ENCODE measurements at regions not wholly inside any gene's neighbourhood (a gene's known extent, or its start where the extent isn't known, plus 50 kb on each side); places are given as distances from the start of the nearest gene placed in this dataset.

DNA sequence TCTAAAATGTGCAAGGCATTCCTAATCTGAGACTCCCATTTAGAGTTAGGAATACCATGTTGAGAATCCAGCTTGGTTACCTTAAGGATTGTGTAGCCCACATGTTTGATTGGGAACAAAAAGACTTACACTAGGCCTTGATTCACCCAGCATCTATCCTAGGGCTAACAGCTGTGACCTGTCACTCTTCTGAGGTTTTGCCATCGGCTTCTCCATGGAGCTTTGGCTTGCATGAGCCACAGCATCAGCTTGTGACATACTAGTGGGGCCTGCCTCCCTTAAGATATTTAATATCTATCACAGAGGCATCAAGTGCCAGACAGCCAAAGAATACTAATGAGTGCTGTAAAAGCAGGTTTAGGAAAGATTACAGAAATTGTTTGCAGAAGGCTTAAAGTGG, 241.3 kb upstream of the UBE2E3 start:
- H3K27me3 Mint-ChIP-seq, result peaks cover 10% of the 10 kb centered on the region
- no peak overlapping the region for H3K4me3 Mint-ChIP-seq
- no peaks in the 10 kb centered on the region for H3K36me3 Mint-ChIP-seq (ENCODE audit: low read depth)
- no peaks in the 10 kb centered on the region for H3K9me3 Mint-ChIP-seq
- ATAC-seq (replicated peaks), result no peak
- H3K4me1 Mint-ChIP-seq, result no peaks in the 10 kb centered on the region
- H3K27ac Mint-ChIP-seq, result no peak overlapping the region

DNA sequence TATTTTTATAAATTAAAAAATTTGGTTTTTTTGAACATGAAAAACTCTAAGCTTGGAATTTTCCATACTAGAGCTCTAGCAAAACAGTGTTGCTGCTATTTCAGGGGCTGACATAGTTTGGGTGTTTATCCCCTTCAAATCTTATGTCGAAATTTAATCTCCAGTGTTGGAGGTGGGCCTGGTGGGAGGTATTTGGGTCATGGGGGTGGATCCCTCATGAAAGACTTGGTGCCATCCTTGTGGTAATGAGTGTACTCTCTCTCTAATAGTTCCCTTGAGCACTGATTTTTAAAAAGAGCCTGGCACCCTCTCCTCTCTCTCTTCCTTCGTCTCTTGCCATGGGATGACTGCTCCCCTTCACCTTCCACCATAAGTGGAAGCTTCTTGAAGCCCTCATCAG, 244.6 kb upstream of the UBE2E3 start:
- no peak overlapping the region for H3K27ac Mint-ChIP-seq
- H3K9me3 Mint-ChIP-seq, result no peaks in the 10 kb centered on the region
- no peaks in the 10 kb centered on the region for H3K4me1 Mint-ChIP-seq
- no peak for ATAC-seq (replicated peaks)
- no peak overlapping the region for H3K4me3 Mint-ChIP-seq
- H3K27me3 Mint-ChIP-seq, result peaks cover 3% of the 10 kb centered on the region
- H3K36me3 Mint-ChIP-seq (ENCODE audit: low read depth), result no peaks in the 10 kb centered on the region

DNA sequence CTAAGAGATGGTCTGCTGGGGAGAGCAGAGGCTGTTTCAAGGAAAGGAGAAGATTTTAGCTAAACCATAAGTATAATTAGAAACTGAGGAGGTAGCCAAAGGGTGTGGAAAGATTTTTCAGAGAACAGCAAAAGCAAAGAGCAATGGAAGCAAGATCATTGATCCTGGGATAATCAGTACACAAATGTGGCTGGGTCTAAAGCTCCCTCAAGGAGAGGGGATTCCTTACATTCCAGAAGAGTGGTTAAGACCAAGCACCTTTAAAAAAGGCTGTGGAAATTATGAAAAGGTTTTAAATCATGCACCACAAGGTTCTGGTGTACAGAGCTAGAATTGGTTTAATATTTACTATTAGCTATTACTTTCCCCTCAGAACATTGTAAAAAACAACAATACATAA, 246.0 kb upstream of the UBE2E3 start:
- no peaks in the 10 kb centered on the region for H3K36me3 Mint-ChIP-seq (ENCODE audit: low read depth)
- no peak for ATAC-seq (replicated peaks)
- no peak overlapping the region for H3K27ac Mint-ChIP-seq
- H3K4me3 Mint-ChIP-seq, result no peak overlapping the region
- H3K4me1 Mint-ChIP-seq, result no peaks in the 10 kb centered on the region
- no peaks in the 10 kb centered on the region for H3K9me3 Mint-ChIP-seq
- H3K27me3 Mint-ChIP-seq, result peaks cover 3% of the 10 kb centered on the region

DNA sequence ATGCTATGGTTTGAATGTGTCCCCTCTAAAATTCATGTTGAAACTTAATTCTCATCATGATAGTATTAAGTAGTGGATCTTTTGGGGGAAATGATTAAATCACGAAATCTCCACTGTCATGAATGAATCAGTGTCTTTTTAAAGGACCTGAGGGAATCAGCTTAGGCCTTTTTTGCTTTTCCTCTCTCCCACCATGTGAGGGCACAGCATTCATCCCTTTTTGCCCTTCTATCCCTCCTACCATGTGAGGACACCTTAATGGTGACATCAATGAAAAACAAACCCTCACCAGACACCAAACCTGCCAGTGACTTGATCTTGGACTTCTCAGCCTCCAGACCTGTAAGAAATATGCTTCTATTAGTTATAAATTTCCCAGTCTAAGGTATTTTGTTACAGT, 247.1 kb upstream of the UBE2E3 start:
- Mint-ChIP-seq H3K4me3 (no peak overlapping the region), H3K27me3 (peaks cover 5% of the 10 kb centered on the region), H3K36me3 (ENCODE audit: low read depth) (no peaks in the 10 kb centered on the region), H3K9me3 (no peaks in the 10 kb centered on the region), H3K27ac (no peak overlapping the region), H3K4me1 (no peaks in the 10 kb centered on the region)
- ATAC-seq (replicated peaks), result no peak

DNA sequence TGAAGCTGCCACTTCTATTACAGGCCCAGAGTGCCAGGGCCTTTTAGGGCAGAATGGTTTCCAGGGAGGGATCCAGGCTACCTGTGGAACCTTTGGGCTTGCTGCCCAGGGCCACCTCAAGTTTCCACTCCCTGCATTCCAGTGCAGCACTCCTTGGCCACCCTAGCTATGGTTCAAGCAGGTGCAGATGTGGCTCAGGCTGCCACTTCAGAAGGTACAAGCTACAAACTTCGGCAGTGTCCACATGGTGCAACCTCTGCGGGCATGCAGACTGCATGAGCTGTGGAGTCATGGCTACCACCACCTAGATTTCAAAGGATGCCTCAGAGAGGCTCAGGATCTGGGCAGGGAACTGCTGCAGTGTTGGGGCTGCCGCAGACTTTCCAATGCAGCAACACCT, 248.1 kb upstream of the UBE2E3 start:
- no peaks in the 10 kb centered on the region for H3K36me3 Mint-ChIP-seq (ENCODE audit: low read depth)
- no peak overlapping the region for H3K4me3 Mint-ChIP-seq
- no peak for ATAC-seq (replicated peaks)
- no peak overlapping the region for H3K27ac Mint-ChIP-seq
- no peaks in the 10 kb centered on the region for H3K9me3 Mint-ChIP-seq
- no peaks in the 10 kb centered on the region for H3K4me1 Mint-ChIP-seq
- H3K27me3 Mint-ChIP-seq, result peaks cover 9% of the 10 kb centered on the region

DNA sequence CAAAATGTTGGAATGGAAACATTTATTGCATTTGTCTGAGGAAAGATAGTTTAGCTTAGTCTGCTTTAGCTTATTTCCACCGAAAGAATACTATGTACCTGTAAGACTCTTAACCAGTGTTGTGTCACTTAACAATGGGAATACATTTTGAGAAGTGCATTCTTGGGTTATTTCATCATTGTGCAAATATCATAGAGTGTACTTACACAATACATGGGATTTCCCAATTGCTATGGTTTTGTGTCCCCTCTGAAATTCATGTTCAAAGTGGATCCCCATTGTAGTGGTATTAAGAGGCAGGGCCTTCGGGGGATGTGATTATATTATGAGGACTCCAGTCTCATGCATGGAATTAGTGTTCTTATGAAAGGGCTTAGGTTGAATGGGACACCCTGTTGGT, 249.4 kb upstream of the UBE2E3 start:
- peaks cover 7% of the 10 kb centered on the region for H3K27me3 Mint-ChIP-seq
- H3K36me3 Mint-ChIP-seq (ENCODE audit: low read depth), result no peaks in the 10 kb centered on the region
- no peaks in the 10 kb centered on the region for H3K9me3 Mint-ChIP-seq
- H3K27ac Mint-ChIP-seq, result no peak overlapping the region
- no peak for ATAC-seq (replicated peaks)
- H3K4me1 Mint-ChIP-seq, result no peaks in the 10 kb centered on the region
- H3K4me3 Mint-ChIP-seq, result no peak overlapping the region

DNA sequence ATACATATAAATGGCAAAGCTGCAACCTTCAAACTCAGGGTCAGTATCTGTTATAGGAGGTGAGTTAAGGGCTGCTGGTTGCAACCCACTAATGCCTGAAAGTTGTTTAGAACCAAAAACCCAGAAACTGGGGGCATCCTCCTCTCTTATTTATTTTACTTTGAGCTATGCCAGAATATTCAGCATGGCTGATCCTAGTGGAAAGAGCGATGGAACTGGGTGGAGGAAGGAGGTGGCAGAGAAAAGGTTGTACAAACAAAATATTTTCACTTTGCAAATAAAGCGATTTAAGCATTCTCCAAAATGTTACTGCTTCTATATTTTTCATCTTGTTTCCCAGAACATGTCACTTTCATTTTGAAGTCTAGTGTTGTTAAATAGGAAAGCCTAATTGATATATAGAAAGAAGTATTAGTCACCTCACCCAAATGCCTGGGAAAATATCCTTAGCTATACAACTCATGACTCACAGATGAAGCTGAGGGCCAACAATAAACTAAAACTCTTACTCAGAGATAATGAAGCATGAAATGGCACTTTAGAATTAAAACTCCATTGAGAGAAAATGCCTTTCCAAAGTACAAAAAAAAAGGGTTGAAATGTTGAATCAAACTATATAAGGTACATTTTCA, 251.4 kb upstream of the UBE2E3 start:
- Mint-ChIP-seq H3K27ac (no peak overlapping the region), H3K27me3 (peaks cover 6% of the 10 kb centered on the region), H3K4me1 (no peaks in the 10 kb centered on the region), H3K4me3 (no peak overlapping the region), H3K9me3 (no peaks in the 10 kb centered on the region), H3K36me3 (ENCODE audit: low read depth) (no peaks in the 10 kb centered on the region)
- no peak for ATAC-seq (replicated peaks)

DNA sequence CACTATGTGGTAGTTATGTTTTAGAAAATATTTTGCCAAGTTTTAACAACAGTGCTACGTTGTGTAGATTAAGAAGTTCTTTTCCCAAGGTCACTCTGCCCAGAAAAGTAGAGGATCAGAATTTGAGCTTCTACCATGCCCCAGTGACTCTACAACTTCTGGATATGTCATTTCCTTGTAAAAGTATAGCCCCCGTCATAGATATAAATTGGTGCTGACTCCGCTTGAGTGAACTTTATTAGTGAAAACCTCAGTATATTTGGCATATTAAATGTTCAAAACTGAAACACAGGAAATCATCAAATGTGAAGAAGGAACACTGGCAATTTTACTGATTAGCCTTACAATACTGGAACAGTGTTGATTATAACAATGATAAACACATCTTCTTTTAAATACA, 256.7 kb upstream of the UBE2E3 start:
- Mint-ChIP-seq H3K27ac (no peak overlapping the region), H3K4me1 (no peaks in the 10 kb centered on the region), H3K4me3 (no peak overlapping the region), H3K9me3 (no peaks in the 10 kb centered on the region), H3K27me3 (peaks cover 9% of the 10 kb centered on the region), H3K36me3 (ENCODE audit: low read depth) (no peaks in the 10 kb centered on the region)
- no peak for ATAC-seq (replicated peaks)

DNA sequence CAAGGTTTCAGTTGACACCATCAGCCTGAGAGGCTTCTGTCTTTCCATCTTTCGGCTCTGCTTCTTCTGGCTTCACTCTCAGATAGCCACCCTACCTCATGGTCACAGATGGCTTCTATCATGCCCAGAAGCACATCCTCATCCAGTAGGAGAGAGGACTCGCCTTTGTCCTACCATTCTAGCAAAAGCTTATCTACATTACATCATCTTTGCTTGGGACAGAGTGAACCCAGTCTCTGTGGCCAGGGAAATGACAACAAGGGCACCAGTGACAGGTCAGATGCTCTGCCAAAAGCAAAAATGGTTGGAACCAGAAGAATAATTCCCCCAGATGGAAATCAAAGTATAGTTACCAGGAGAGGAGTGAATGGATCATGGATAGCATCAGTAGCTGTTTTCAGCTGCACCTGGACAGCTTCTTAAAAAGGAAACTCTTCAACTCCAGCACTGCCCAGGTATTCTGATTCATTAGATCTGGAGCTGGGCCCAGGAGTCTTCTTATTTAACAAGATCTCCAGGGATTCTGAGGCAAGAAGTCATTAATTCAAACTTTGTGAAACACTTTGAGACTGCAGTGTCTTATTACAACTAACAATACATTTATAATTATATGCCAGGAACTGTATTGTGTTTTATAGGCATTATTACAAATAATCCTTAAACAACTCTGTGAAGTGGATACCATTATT, 257.7 kb upstream of the UBE2E3 start:
- no peak for ATAC-seq (replicated peaks)
- H3K9me3 Mint-ChIP-seq, result no peaks in the 10 kb centered on the region
- H3K4me3 Mint-ChIP-seq, result no peak overlapping the region

DNA sequence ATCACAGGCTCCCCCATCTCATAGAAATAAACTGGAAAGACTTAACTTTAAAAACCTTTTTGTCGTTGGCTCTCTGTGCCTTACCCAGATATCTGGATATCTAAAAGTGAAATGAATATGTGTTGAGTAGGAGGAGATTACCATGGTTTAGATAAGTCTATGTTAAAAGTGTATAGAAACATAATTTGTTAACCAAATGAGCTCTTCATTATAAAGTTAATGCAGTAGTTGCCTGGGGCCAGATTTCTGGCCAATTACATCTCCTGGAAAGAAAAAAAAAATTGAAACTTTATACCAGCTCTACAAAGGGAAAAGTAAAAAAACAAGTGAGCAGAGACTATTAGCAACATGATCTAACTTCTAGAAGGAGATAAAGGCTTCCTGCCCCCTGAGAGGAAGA, 259.6 kb upstream of the UBE2E3 start:
- no peaks in the 10 kb centered on the region for H3K36me3 Mint-ChIP-seq (ENCODE audit: low read depth)
- no peak overlapping the region for H3K4me3 Mint-ChIP-seq
- H3K27me3 Mint-ChIP-seq, result peaks cover 7% of the 10 kb centered on the region
- no peak for ATAC-seq (replicated peaks)
- H3K9me3 Mint-ChIP-seq, result no peaks in the 10 kb centered on the region
- H3K4me1 Mint-ChIP-seq, result no peaks in the 10 kb centered on the region
- H3K27ac Mint-ChIP-seq, result no peak overlapping the region

More for the DNA sequence above, 257.7 kb upstream of the UBE2E3 start:
- Mint-ChIP-seq H3K27me3 (peaks cover 3% of the 10 kb centered on the region), H3K4me1 (no peaks in the 10 kb centered on the region), H3K36me3 (ENCODE audit: low read depth) (no peaks in the 10 kb centered on the region), H3K27ac (no peak overlapping the region)

DNA sequence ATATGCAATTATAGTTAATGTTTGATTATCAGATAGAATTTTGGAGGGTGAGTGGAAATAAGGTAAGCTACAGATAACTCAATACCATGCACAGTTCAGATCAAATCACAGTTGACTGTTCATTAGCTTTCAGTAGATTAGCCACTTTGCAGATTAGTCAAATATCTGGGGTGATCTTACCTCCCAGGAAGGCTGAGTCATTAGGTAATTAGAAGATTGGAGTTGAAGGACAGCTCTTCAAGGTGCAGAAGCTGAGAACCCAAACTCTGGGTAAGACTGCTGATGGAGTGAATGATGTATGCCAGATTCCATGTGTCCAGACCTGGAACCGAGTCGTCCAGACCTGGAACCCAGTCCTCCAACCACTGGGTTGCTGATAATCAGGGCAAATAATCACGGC, 262.8 kb upstream of the UBE2E3 start:
- no peak overlapping the region for H3K4me3 Mint-ChIP-seq
- H3K9me3 Mint-ChIP-seq, result no peaks in the 10 kb centered on the region
- H3K4me1 Mint-ChIP-seq, result no peaks in the 10 kb centered on the region
- H3K36me3 Mint-ChIP-seq (ENCODE audit: low read depth), result no peaks in the 10 kb centered on the region
- no peak overlapping the region for H3K27ac Mint-ChIP-seq
- ATAC-seq (replicated peaks), result no peak
- peaks cover 10% of the 10 kb centered on the region for H3K27me3 Mint-ChIP-seq

DNA sequence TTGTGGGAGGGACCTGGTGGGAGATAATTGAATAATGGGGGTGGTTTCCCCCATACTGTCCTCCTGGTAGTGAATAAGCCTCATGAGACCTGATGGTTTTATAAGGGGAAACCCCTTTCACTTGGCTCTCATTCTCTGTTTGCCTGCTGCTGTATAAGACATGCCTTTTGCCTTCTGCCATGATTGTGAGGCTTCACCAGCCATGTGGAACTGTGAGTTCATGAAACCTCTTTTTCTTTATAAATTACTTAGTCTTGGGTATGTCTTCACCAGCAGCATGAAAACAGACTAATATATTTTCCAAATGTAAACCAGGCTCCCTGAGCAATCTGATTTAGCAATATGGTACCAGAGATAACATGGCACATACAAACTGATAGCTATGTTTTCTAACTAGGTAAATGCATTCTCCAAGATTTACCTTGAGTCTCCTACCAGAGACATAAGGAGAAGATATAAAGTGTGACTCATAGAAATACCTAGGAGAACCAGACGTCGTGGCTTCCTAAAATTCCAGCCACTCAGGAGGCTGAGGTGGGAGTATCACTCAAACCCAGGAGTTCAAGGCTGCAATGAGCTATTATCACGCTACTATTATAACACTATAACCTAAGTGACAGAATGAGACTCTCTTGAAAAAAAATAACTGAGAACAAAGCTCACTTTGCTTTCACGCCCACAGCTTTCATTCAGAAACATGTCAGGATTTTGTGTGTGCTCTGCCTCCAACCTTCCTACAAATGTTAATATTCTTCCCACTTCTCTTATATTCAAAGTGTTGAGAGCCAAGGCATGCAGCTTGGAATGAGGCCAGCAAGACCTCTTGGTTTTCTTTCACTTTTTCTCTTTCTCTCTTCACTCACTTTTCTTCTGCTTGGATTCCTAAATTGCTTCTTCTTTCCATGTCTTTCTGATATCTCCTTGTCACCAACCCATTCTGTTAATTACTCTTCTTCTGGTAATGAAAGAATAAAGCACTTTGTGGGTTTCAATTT, 263.9 kb upstream of the UBE2E3 start:
- H3K27ac Mint-ChIP-seq, result no peak overlapping the region
- no peaks in the 10 kb centered on the region for H3K36me3 Mint-ChIP-seq (ENCODE audit: low read depth)
- H3K9me3 Mint-ChIP-seq, result no peaks in the 10 kb centered on the region
- ATAC-seq (replicated peaks), result no peak
- no peak overlapping the region for H3K4me3 Mint-ChIP-seq
- peaks cover 10% of the 10 kb centered on the region for H3K27me3 Mint-ChIP-seq
- no peaks in the 10 kb centered on the region for H3K4me1 Mint-ChIP-seq

DNA sequence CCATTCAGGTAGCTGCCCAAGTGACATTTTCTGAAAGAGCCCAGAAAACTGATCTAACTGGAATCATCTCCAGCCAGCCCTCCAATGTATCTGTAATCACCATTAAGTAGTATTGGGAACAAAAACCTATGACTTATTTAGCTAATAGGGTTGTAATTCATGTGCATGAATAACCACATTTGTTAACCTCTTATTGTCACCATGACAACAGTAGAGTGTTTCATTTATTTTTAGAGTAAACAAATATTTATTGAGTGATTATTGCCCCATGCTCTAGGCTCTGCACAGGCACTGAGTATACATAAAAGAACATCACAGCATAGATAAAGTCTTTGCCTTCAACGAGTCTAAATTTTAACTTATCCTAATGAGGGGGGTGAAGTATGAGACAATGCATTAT, 265.4 kb upstream of the UBE2E3 start:
- ATAC-seq (replicated peaks), result no peak
- Mint-ChIP-seq H3K36me3 (ENCODE audit: low read depth) (no peaks in the 10 kb centered on the region), H3K27ac (no peak overlapping the region), H3K4me3 (no peak overlapping the region), H3K4me1 (no peaks in the 10 kb centered on the region), H3K9me3 (no peaks in the 10 kb centered on the region), H3K27me3 (peaks cover 10% of the 10 kb centered on the region)

DNA sequence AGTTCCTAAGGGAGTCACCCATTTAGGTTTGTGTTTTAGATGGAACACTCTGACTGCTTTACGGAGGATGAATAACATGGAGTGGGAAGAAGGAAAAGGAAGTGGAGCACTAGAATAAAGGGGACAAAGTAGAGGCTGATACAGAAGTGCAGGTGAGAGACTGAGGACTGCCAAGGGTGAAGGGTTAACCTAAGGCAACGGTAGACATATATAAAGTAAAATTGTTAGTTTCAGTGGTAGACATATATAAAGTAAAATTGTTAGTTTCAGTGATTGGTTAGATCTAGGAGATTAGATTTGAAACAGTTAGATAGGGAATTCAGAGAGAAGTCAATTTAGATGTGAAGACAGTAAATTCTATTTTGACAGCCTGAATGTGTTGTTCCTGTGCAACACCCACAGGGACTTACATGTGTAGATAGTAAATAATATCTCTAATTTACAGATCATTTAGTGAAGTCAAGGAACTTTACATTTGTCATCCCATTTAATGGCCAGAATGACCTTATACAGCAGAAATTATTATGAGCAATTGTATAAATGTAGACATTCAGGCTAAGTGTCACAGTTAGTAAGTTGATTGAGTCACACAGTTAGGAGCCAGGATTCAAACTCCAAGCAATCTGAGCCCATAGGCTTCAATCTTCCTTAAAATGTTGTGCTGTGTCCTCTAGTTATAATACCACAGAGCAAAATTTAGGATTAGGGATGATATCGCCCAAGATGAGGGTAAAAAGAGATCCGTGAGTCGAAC, 270.8 kb upstream of the UBE2E3 start:
- ATAC-seq (replicated peaks), result no peak
- no peak overlapping the region for H3K4me3 Mint-ChIP-seq
- no peaks in the 10 kb centered on the region for H3K36me3 Mint-ChIP-seq (ENCODE audit: low read depth)
- H3K27ac Mint-ChIP-seq, result no peak overlapping the region
- H3K4me1 Mint-ChIP-seq, result no peaks in the 10 kb centered on the region
- H3K27me3 Mint-ChIP-seq, result peaks cover 3% of the 10 kb centered on the region
- H3K9me3 Mint-ChIP-seq, result no peaks in the 10 kb centered on the region
